SKM-1 treated with dmso at 0.1 percent for 144 hours (cell line): ENCODE measurements at regions not wholly inside any gene's neighbourhood (a gene's known extent, or its start where the extent isn't known, plus 50 kb on each side); places are given as distances from the start of the nearest gene placed in this dataset.

Source experiments
- DNase-seq: peaks from one replicate; lab custom pipeline; 2025; ENCODE audit not compliant: unreplicated experiment; lab: John Stamatoyannopoulos, UW

- DNase-seq = no peak
Observed at GRCh38 chr1:38097284-38097898, 50.8 kb upstream of the POU3F1 start.
